ENCODE measurements at regions not wholly inside any gene's neighbourhood (a gene's known extent, or its start where the extent isn't known, plus 50 kb on each side); places are given as distances from the start of the nearest gene placed in this dataset.

- H3K4me3 Mint-ChIP-seq, result no peak overlapping the region
- no peaks in the 10 kb centered on the region for H3K9me3 Mint-ChIP-seq
- H3K27me3 Mint-ChIP-seq, result peaks cover 0 to 4% of the 10 kb centered on the region in 2 donors
- ChIA-PET CTCF (no interaction called here), POLR2A (no interaction called here)
- H3K4me3 ChIP-seq (ENCODE audit: control insufficient read depth in 1 of 2, extremely low read depth in 1 of 2, low read length in 1 of 2), result no peak overlapping the region
- no peak overlapping the region for H3K27ac ChIP-seq (ENCODE audit: low read length)
- H3K36me3 Mint-ChIP-seq, result no peaks in the 10 kb centered on the region
- no peaks in the 10 kb centered on the region for H3K36me3 ChIP-seq (ENCODE audit: control insufficient read depth in 2 of 2, extremely low read depth in 1 of 2, insufficient read depth in 1 of 2, low read length in 1 of 2)
- no peak for DNase-seq
- H3K27ac Mint-ChIP-seq, result no peak overlapping the region
- H3K9me3 ChIP-seq, result no peaks in the 10 kb centered on the region
- ATAC-seq (replicated peaks in 1 of 4), result no peak
- H3K4me1 ChIP-seq (ENCODE audit: control insufficient read depth in 1 of 2, extremely low read depth in 1 of 2, insufficient read depth in 2 of 2, low read length in 2 of 2), result no peaks in the 10 kb centered on the region
- no peaks in the 10 kb centered on the region for H3K4me1 Mint-ChIP-seq
- H3K27me3 ChIP-seq (replicated peaks in 1 of 2; ENCODE audit: control insufficient read depth in 2 of 2, extremely low read depth in 1 of 2, insufficient read depth in 2 of 2, low read length in 1 of 2), result no peaks in the 10 kb centered on the region
- no CpG with 5 or more reads among the region's 1 CpG for WGBS (ENCODE audit: insufficient coverage)
Observed at GRCh38 chr1:221018414-221018813, 139.2 kb downstream of the HLX start.

DNA sequence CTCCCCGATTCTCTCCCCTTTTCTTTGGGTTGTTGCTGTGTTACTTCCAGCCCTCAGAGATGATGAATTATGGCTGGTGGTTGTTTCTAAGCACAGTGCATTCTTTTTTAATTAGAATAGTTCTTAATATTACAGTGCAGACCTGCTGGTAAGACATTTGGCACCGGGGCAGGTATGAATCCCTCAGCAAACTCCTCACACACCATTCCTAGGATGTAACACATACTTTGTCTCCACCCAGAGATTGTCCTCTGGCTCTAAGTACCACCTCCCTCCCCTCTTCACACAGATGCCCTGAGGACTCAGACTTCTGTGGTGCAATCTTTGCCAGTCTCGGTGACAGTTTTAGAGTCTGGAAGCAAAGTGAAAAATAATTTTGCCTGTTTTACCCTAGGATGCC, 143.1 kb downstream of the HLX start:
- Histone ChIP-seq H3K27ac (ENCODE audit: low read length) (no peak overlapping the region), H3K4me1 (ENCODE audit: control insufficient read depth in 1 of 2, extremely low read depth in 1 of 2, insufficient read depth in 2 of 2, low read length in 2 of 2) (no peaks in the 10 kb centered on the region), H3K27me3 (replicated peaks in 1 of 2; ENCODE audit: control insufficient read depth in 2 of 2, extremely low read depth in 1 of 2, insufficient read depth in 2 of 2, low read length in 1 of 2) (no peaks in the 10 kb centered on the region), H3K9me3 (no peaks in the 10 kb centered on the region), H3K36me3 (ENCODE audit: control insufficient read depth in 2 of 2, extremely low read depth in 1 of 2, insufficient read depth in 1 of 2, low read length in 1 of 2) (no peaks in the 10 kb centered on the region), H3K4me3 (ENCODE audit: control insufficient read depth in 1 of 2, extremely low read depth in 1 of 2, low read length in 1 of 2) (no peak overlapping the region)
- DNase-seq (no peak), ATAC-seq (replicated peaks in 1 of 4) (no peak)
- Mint-ChIP-seq H3K27me3 (peaks cover 0 to 3% of the 10 kb centered on the region in 2 donors), H3K36me3 (no peaks in the 10 kb centered on the region), H3K27ac (no peak overlapping the region), H3K4me3 (no peak overlapping the region), H3K4me1 (no peaks in the 10 kb centered on the region), H3K9me3 (peaks cover 0 to 6% (median 0%) of the 10 kb centered on the region in 3 donors)
- ChIA-PET CTCF (no interaction called here), POLR2A (no interaction called here)
- WGBS (ENCODE audit: insufficient coverage), result 55% methylated on average over 1 of the region's 3 CpGs

DNA sequence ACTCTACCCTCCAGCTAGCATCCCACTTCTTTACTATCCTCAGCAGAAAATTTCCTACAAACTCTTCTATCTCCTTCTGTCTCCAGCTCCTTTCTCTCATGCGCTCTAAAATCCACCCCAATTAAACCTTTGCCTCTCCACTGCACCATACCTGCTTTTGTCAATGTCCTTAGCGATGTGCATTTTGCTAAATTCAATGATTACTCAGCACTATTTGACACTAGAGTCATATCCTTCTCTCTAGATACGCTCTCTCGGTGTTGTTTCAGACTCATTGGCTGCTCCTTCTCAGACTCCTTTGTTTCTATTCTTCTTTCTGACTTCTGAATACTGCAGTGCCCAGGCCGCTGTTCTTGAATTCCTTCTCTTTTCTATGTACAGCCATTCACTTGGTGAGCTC, 144.2 kb downstream of the HLX start:
- no peak for ATAC-seq (replicated peaks in 1 of 4)
- Mint-ChIP-seq H3K4me1 (no peaks in the 10 kb centered on the region), H3K36me3 (no peaks in the 10 kb centered on the region), H3K27me3 (peaks cover 0 to 3% of the 10 kb centered on the region in 2 donors), H3K9me3 (peaks cover 0 to 6% (median 0%) of the 10 kb centered on the region in 3 donors), H3K27ac (no peak overlapping the region), H3K4me3 (no peak overlapping the region)
- Histone ChIP-seq H3K9me3 (no peaks in the 10 kb centered on the region), H3K4me1 (ENCODE audit: control insufficient read depth in 1 of 2, extremely low read depth in 1 of 2, insufficient read depth in 2 of 2, low read length in 2 of 2) (no peaks in the 10 kb centered on the region), H3K36me3 (ENCODE audit: control insufficient read depth in 2 of 2, extremely low read depth in 1 of 2, insufficient read depth in 1 of 2, low read length in 1 of 2) (no peaks in the 10 kb centered on the region), H3K27ac (ENCODE audit: low read length) (no peak overlapping the region), H3K27me3 (replicated peaks in 1 of 2; ENCODE audit: control insufficient read depth in 2 of 2, extremely low read depth in 1 of 2, insufficient read depth in 2 of 2, low read length in 1 of 2) (no peaks in the 10 kb centered on the region), H3K4me3 (ENCODE audit: control insufficient read depth in 1 of 2, extremely low read depth in 1 of 2, low read length in 1 of 2) (no peak overlapping the region)
- ChIA-PET POLR2A (interaction anchor here in 1 of 2 donors (0.6 kb wide), 1 partner anchor 166 kb away, joined by 4 read pairs; no protein-coding TSS in a partner anchor), CTCF (no interaction called here)
- DNase-seq, result no peak
- WGBS (ENCODE audit: insufficient coverage), result 90% methylated on average over 5 of the region's 5 CpGs

- H3K9me3 ChIP-seq, result no peaks in the 10 kb centered on the region
- ChIA-PET CTCF (no interaction called here), POLR2A (no interaction called here)
- H3K4me3 ChIP-seq (ENCODE audit: control insufficient read depth in 1 of 2, extremely low read depth in 1 of 2, low read length in 1 of 2), result no peak overlapping the region
- H3K36me3 Mint-ChIP-seq, result no peaks in the 10 kb centered on the region
- no peaks in the 10 kb centered on the region for H3K4me1 ChIP-seq (ENCODE audit: control insufficient read depth in 1 of 2, extremely low read depth in 1 of 2, insufficient read depth in 2 of 2, low read length in 2 of 2)
- DNase-seq (no peak), ATAC-seq (replicated peaks in 1 of 4) (no peak)
- peaks cover 0 to 3% of the 10 kb centered on the region in 2 donors for H3K27me3 Mint-ChIP-seq
- H3K4me3 Mint-ChIP-seq, result no peak overlapping the region
- no peak overlapping the region for H3K27ac Mint-ChIP-seq
- no peaks in the 10 kb centered on the region for H3K4me1 Mint-ChIP-seq
- H3K27ac ChIP-seq (ENCODE audit: low read length), result no peak overlapping the region
- peaks cover 0 to 6% (median 0%) of the 10 kb centered on the region in 3 donors for H3K9me3 Mint-ChIP-seq
- H3K36me3 ChIP-seq (ENCODE audit: control insufficient read depth in 2 of 2, extremely low read depth in 1 of 2, insufficient read depth in 1 of 2, low read length in 1 of 2), result no peaks in the 10 kb centered on the region
- H3K27me3 ChIP-seq (replicated peaks in 1 of 2; ENCODE audit: control insufficient read depth in 2 of 2, extremely low read depth in 1 of 2, insufficient read depth in 2 of 2, low read length in 1 of 2), result no peaks in the 10 kb centered on the region
- WGBS (ENCODE audit: insufficient coverage), result 96% methylated on average over 4 of the region's 8 CpGs
Observed at GRCh38 chr1:221025501-221025900, 146.3 kb downstream of the HLX start.

GRCh38 chr1:221025956-221026355, 146.7 kb downstream of the HLX start:
- H3K9me3 ChIP-seq, result no peaks in the 10 kb centered on the region
- ATAC-seq (replicated peaks in 1 of 4) (no peak), DNase-seq (no peak)
- peaks cover 0 to 3% of the 10 kb centered on the region in 2 donors for H3K27me3 Mint-ChIP-seq
- H3K4me1 ChIP-seq (ENCODE audit: control insufficient read depth in 1 of 2, extremely low read depth in 1 of 2, insufficient read depth in 2 of 2, low read length in 2 of 2), result no peaks in the 10 kb centered on the region
- H3K9me3 Mint-ChIP-seq, result peaks cover 0 to 6% (median 0%) of the 10 kb centered on the region in 3 donors
- no peak overlapping the region for H3K4me3 Mint-ChIP-seq
- 50% methylated on average over 1 of the region's 4 CpGs for WGBS (ENCODE audit: insufficient coverage)
- no peaks in the 10 kb centered on the region for H3K36me3 Mint-ChIP-seq
- H3K4me1 Mint-ChIP-seq, result no peaks in the 10 kb centered on the region
- H3K27me3 ChIP-seq (replicated peaks in 1 of 2; ENCODE audit: control insufficient read depth in 2 of 2, extremely low read depth in 1 of 2, insufficient read depth in 2 of 2, low read length in 1 of 2), result no peaks in the 10 kb centered on the region
- no peak overlapping the region for H3K27ac Mint-ChIP-seq
- H3K4me3 ChIP-seq (ENCODE audit: control insufficient read depth in 1 of 2, extremely low read depth in 1 of 2, low read length in 1 of 2), result no peak overlapping the region
- no peak overlapping the region for H3K27ac ChIP-seq (ENCODE audit: low read length)
- no peaks in the 10 kb centered on the region for H3K36me3 ChIP-seq (ENCODE audit: control insufficient read depth in 2 of 2, extremely low read depth in 1 of 2, insufficient read depth in 1 of 2, low read length in 1 of 2)
- ChIA-PET POLR2A (no interaction called here), CTCF (no interaction called here)

GRCh38 chr1:221029981-221030649, 150.9 kb downstream of the HLX start:
- WGBS (ENCODE audit: insufficient coverage), result 100% methylated on average over 1 of the region's 5 CpGs
- no peaks in the 10 kb centered on the region for H3K36me3 Mint-ChIP-seq

More at GRCh38 chr1:221029981-221030649, 150.9 kb downstream of the HLX start:
- POLR2A ChIA-PET, result no interaction called here
- Histone ChIP-seq H3K27me3 (replicated peaks in 1 of 2; ENCODE audit: control insufficient read depth in 2 of 2, extremely low read depth in 1 of 2, insufficient read depth in 2 of 2, low read length in 1 of 2) (no peaks in the 10 kb centered on the region), H3K36me3 (ENCODE audit: control insufficient read depth in 2 of 2, extremely low read depth in 1 of 2, insufficient read depth in 1 of 2, low read length in 1 of 2) (no peaks in the 10 kb centered on the region), H3K4me3 (ENCODE audit: control insufficient read depth in 1 of 2, extremely low read depth in 1 of 2, low read length in 1 of 2) (no peak overlapping the region), H3K4me1 (ENCODE audit: control insufficient read depth in 1 of 2, extremely low read depth in 1 of 2, insufficient read depth in 2 of 2, low read length in 2 of 2) (no peaks in the 10 kb centered on the region), H3K9me3 (no peaks in the 10 kb centered on the region), H3K27ac (ENCODE audit: low read length) (no peak overlapping the region)
- DNase-seq (no peak), ATAC-seq (replicated peaks in 1 of 4) (no peak)
- Mint-ChIP-seq H3K4me1 (no peaks in the 10 kb centered on the region), H3K27me3 (peaks cover 0 to 3% of the 10 kb centered on the region in 2 donors), H3K9me3 (peaks cover 0 to 6% (median 0%) of the 10 kb centered on the region in 3 donors), H3K4me3 (no peak overlapping the region), H3K27ac (no peak overlapping the region)
- CTCF ChIA-PET, result no interaction called here
